WTC11 (cell line): ENCODE measurements at regions not wholly inside any gene's neighbourhood (a gene's known extent, or its start where the extent isn't known, plus 50 kb on each side); places are given as distances from the start of the nearest gene placed in this dataset.

Experiments
- ATAC-seq: fragments of 200-7000 bp; cut with Tn5 transposase; 2 replicates; pipeline ENCODE4 v1.10.0; 2021; ENCODE audit warnings: mild to moderate bottlenecking, moderate library complexity
- CTCF ChIA-PET: fragments of 300-600 bp; sonication (Branson Sonifier 250); formaldehyde crosslinking; loops from one replicate; lab custom pipeline; 2021; ENCODE audit warnings: antibody characterized with exemption; lab: Charles Lee
- POLR2A ChIA-PET: fragments of 350-600 bp; sonication (Branson Sonifier 250); formaldehyde crosslinking; loops from one replicate; lab custom pipeline; 2021; ENCODE audit warnings: antibody characterized with exemption; lab: Charles Lee
- DNase-seq: peaks from one replicate; pipeline ENCODE4 v3.0.0; 2021; ENCODE audit warnings: low spot score
- H3K27ac Mint-ChIP-seq: 2 replicates; pipeline ENCODE4 v1.8.0; 2021; ENCODE audit warnings: mixed read lengths
- H3K27me3 Mint-ChIP-seq: 2 replicates; pipeline ENCODE4 v1.8.0; 2021; ENCODE audit warnings: low read depth, mild to moderate bottlenecking, moderate library complexity, mixed read lengths
- H3K36me3 Mint-ChIP-seq: 2 replicates; pipeline ENCODE4 v1.8.0; 2021; ENCODE audit warnings: mixed read lengths
- H3K4me1 Mint-ChIP-seq: 2 replicates; pipeline ENCODE4 v1.8.0; 2022; ENCODE audit warnings: mixed read lengths
- H3K4me3 Mint-ChIP-seq: 2 replicates; pipeline ENCODE4 v1.8.0; 2021; ENCODE audit warnings: mild to moderate bottlenecking, moderate library complexity, mixed read lengths
- H3K9me3 Mint-ChIP-seq: 2 replicates; pipeline ENCODE4 v1.8.0; 2021; ENCODE audit warnings: mixed read lengths
- AFF4 ChIP-seq: sonication (generic); formaldehyde crosslinking; IDR thresholded peaks from 2 replicates; pipeline ENCODE4 v1.8.1; 2023; ENCODE audit warnings: mild to moderate bottlenecking, missing genetic modification reagents, borderline replicate concordance
- ARID4B ChIP-seq: sonication (generic); formaldehyde crosslinking; IDR thresholded peaks from 2 replicates; pipeline ENCODE4 v1.8.0; 2023; ENCODE audit warnings: missing genetic modification reagents, mild to moderate bottlenecking, borderline replicate concordance
- ATF1 ChIP-seq: sonication (generic); formaldehyde crosslinking; IDR thresholded peaks from 2 replicates; pipeline ENCODE4 v1.8.1; 2023; ENCODE audit warnings: mild to moderate bottlenecking, moderate library complexity, missing genetic modification reagents
- CBFB ChIP-seq: sonication (generic); formaldehyde crosslinking; IDR thresholded peaks from 2 replicates; pipeline ENCODE4 v1.8.1; 2022; ENCODE audit warnings: mild to moderate bottlenecking, low read depth, missing genetic modification reagents
- MYBL2 ChIP-seq: sonication (generic); formaldehyde crosslinking; IDR thresholded peaks from 2 replicates; pipeline ENCODE4 v1.8.1; 2023; ENCODE audit warnings: mild to moderate bottlenecking, moderate library complexity, missing genetic modification reagents
- NFE2L1 ChIP-seq: sonication (generic); formaldehyde crosslinking; IDR thresholded peaks from 2 replicates; pipeline ENCODE4 v1.8.1; 2023; ENCODE audit warnings: missing genetic modification reagents
- NR2C2 ChIP-seq: sonication (generic); formaldehyde crosslinking; IDR thresholded peaks from 2 replicates; pipeline ENCODE4 v1.8.0; 2022; ENCODE audit warnings: mild to moderate bottlenecking, missing genetic modification reagents
- SOX15 ChIP-seq: fragments of 250-450 bp; sonication (Bioruptor Pico); IDR thresholded peaks from 2 replicates; pipeline ENCODE4 v1.9.0; 2021; ENCODE audit warnings: mild to moderate bottlenecking
- SP1 ChIP-seq: sonication (generic); formaldehyde crosslinking; conservative IDR thresholded peaks from 2 replicates; pipeline ENCODE4 v1.8.1; 2022; ENCODE audit warnings: missing genetic modification reagents
- TCF7 ChIP-seq: sonication (generic); formaldehyde crosslinking; IDR thresholded peaks from 2 replicates; pipeline ENCODE4 v1.8.0; 2022; ENCODE audit warnings: mild to moderate bottlenecking, low read depth, missing genetic modification reagents, moderate library complexity
- TEAD4 ChIP-seq: sonication (generic); formaldehyde crosslinking; IDR thresholded peaks from 2 replicates; pipeline ENCODE4 v1.8.0; 2022; ENCODE audit warnings: mild to moderate bottlenecking, missing genetic modification reagents
- USF1 ChIP-seq: sonication (generic); formaldehyde crosslinking; IDR thresholded peaks from 2 replicates; pipeline ENCODE4 v1.8.0; 2022; ENCODE audit warnings: mild to moderate bottlenecking, missing genetic modification reagents
- ZBTB21 ChIP-seq: sonication (generic); formaldehyde crosslinking; IDR thresholded peaks from 2 replicates; pipeline ENCODE4 v1.8.1; 2023; ENCODE audit warnings: mild to moderate bottlenecking, missing genetic modification reagents, borderline replicate concordance
- ZNF232 ChIP-seq: sonication (generic); formaldehyde crosslinking; IDR thresholded peaks from 2 replicates; pipeline ENCODE4 v1.8.0; 2022; ENCODE audit warnings: mild to moderate bottlenecking, missing genetic modification reagents
- ZNF671 ChIP-seq: fragments of 250-450 bp; sonication (Bioruptor Pico); IDR thresholded peaks from 2 replicates; pipeline ENCODE4 v1.8.0; 2021; ENCODE audit warnings: mild to moderate bottlenecking
- TF ChIP-seq, protein P1 (sequence below): sonication (generic); formaldehyde crosslinking; IDR thresholded peaks from 2 replicates; pipeline ENCODE4 v1.8.1; 2023; ENCODE audit warnings: mild to moderate bottlenecking, missing genetic modification reagents, moderate library complexity
- TF ChIP-seq, protein P2 (sequence below): sonication (generic); formaldehyde crosslinking; IDR thresholded peaks from 2 replicates; pipeline ENCODE4 v1.8.1; 2022; ENCODE audit warnings: low read depth, missing genetic modification reagents, borderline replicate concordance
- TF ChIP-seq, protein P3 (sequence below): sonication (generic); formaldehyde crosslinking; IDR thresholded peaks from 2 replicates; pipeline ENCODE4 v1.8.1; 2023; ENCODE audit warnings: mild to moderate bottlenecking, missing genetic modification reagents, moderate library complexity
- TF ChIP-seq, protein P4 (sequence below): fragments of 250-450 bp; sonication (Bioruptor Pico); IDR thresholded peaks from 2 replicates; pipeline ENCODE4 v1.9.0; 2021; ENCODE audit warnings: moderate library complexity, mild to moderate bottlenecking, inconsistent platforms, borderline replicate concordance

GRCh38 chr5:56550227-56550626 is 265.1 kb upstream of the MAP3K1 start:
- no peaks in the 10 kb centered on the region for H3K27me3 Mint-ChIP-seq
- no peaks in the 10 kb centered on the region for H3K4me1 Mint-ChIP-seq
- H3K27ac Mint-ChIP-seq, result no peak overlapping the region
- ChIA-PET CTCF (no interaction called here), POLR2A (no interaction called here)
- no peaks in the 10 kb centered on the region for H3K36me3 Mint-ChIP-seq
- no peak overlapping the region for H3K4me3 Mint-ChIP-seq
- DNase-seq (no peak), ATAC-seq (no peak)
- no peaks in the 10 kb centered on the region; the same call in 1 of the 2 replicates for H3K9me3 Mint-ChIP-seq
- TF ChIP-seq NR2C2 (CRISPR knock-in tag) (no peak), TEAD4 (CRISPR knock-in tag) (no peak), SOX15 (CRISPR knock-in tag) (no peak), TCF7 (CRISPR knock-in tag) (no peak), USF1 (CRISPR knock-in tag) (no peak), MYBL2 (no peak), ZNF232 (CRISPR knock-in tag) (no peak), SP1 (CRISPR knock-in tag) (no peak), ATF1 (CRISPR knock-in tag) (no peak), CBFB (CRISPR knock-in tag) (no peak), AFF4 (CRISPR knock-in tag) (no peak), ARID4B (CRISPR knock-in tag) (no peak), ZBTB21 (CRISPR knock-in tag) (no peak), ZNF671 (no peak), NFE2L1 (CRISPR knock-in tag) (no peak)
- TF ChIP-seq, protein P1, sequence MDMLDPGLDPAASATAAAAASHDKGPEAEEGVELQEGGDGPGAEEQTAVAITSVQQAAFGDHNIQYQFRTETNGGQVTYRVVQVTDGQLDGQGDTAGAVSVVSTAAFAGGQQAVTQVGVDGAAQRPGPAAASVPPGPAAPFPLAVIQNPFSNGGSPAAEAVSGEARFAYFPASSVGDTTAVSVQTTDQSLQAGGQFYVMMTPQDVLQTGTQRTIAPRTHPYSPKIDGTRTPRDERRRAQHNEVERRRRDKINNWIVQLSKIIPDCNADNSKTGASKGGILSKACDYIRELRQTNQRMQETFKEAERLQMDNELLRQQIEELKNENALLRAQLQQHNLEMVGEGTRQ (CRISPR knock-in tag), result no peak
- TF ChIP-seq, protein P2, sequence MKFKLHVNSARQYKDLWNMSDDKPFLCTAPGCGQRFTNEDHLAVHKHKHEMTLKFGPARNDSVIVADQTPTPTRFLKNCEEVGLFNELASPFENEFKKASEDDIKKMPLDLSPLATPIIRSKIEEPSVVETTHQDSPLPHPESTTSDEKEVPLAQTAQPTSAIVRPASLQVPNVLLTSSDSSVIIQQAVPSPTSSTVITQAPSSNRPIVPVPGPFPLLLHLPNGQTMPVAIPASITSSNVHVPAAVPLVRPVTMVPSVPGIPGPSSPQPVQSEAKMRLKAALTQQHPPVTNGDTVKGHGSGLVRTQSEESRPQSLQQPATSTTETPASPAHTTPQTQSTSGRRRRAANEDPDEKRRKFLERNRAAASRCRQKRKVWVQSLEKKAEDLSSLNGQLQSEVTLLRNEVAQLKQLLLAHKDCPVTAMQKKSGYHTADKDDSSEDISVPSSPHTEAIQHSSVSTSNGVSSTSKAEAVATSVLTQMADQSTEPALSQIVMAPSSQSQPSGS (CRISPR knock-in tag), result no peak
- TF ChIP-seq, protein P3, sequence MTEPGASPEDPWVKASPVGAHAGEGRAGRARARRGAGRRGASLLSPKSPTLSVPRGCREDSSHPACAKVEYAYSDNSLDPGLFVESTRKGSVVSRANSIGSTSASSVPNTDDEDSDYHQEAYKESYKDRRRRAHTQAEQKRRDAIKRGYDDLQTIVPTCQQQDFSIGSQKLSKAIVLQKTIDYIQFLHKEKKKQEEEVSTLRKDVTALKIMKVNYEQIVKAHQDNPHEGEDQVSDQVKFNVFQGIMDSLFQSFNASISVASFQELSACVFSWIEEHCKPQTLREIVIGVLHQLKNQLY (CRISPR knock-in tag), result no peak
- TF ChIP-seq, protein P4, sequence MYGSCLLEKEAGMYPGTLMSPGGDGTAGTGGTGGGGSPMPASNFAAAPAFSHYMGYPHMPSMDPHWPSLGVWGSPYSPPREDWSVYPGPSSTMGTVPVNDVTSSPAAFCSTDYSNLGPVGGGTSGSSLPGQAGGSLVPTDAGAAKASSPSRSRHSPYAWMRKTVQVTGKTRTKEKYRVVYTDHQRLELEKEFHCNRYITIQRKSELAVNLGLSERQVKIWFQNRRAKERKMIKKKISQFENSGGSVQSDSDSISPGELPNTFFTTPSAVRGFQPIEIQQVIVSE (CRISPR knock-in tag), result no peak
